ENCODE measurements at regions not wholly inside any gene's neighbourhood (a gene's known extent, or its start where the extent isn't known, plus 50 kb on each side); places are given as distances from the start of the nearest gene placed in this dataset.
"Not testable (repeated sequence)": the region's sequence is repeated elsewhere in the genome, so short reads cannot be mapped to it uniquely, and the experiment has no call there.

DNA sequence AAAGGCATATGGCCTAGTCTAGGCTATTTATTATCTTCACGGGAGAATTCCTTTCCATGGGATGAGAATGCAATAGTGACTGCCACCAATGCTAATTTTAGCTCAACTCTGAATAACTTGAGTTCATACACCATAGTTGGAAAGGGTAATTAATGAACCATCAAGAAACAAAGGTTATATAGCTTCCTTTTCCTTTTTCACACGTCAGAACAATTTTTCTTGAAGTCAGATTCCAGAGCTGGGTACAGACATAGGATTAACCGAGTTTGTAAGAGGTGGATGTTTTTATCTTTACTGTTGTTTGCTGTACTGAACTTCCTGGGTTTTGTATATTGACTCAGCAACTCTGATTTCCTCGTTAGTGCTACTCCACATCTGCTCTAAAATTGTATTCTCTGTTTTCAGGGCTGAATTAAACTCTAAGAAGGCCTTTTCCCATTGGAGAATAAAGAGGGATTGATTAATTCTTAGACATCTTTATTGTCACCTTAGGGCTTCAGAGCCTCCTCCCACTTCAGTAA lies 262.0 kb downstream of the NUF2 start:
- DNase-seq, result no peak

DNA sequence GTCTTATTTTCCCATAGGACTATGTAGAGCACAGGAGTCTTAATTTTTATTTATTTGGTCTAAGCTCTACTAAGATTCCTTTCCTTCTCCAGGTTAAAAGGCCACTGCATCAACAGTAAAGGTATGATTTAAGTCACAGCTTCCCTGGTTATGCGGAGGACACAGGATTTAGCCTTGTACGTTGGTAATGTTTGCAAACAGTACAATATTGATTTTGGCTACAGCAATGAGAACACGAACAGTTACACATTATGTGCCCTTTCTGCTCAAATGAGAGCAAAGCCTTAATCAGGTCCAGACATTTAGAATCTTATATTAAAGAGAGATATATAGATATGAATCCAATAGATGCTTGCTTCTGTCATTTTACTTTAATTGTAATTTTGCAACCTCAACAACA lies 264.0 kb downstream of the NUF2 start:
- DNase-seq, result no peak

GRCh38 chr1:163588796-163589195 lies 267.0 kb downstream of the NUF2 start:
- no peak for DNase-seq

DNA sequence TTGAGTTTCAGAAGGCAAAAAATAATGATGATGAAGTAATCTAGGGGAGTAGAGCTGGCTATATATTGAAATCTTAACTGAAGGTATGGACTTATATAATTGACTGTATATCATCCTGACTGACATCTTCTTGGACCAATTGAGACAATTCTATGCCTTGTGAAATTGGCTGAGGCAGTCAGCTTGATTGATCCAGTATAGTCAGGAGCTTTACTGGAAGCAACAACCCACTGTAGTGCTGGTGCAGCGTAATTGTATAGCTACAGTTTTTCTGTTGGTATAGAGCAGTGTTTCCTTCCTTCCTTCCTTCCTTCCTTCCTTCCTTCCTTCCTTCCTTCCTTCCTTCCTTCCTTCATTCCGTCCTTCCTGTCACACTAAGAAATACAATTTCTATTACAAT lies 268.0 kb downstream of the NUF2 start:
- no peak for DNase-seq

DNA sequence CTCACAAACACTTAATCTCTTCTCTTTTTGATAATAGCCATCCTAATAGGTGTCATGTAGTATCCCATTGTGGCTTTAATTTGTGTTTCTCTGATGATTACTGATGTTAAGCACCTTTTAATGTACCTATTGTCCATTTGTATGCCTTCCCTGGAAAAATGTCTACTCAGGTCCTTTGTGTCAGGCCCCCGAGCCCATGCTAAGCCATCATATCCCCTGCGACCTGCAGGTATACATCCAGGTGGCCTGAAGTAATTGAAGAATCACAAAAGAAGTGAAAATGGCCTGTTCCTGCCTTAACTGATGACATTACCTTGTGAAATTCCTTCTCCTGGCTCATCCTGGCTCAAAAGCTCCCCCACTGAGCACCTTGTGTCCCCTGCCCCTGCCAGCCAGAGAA lies 269.4 kb downstream of the NUF2 start:
- not testable (repeated sequence) for DNase-seq

DNA sequence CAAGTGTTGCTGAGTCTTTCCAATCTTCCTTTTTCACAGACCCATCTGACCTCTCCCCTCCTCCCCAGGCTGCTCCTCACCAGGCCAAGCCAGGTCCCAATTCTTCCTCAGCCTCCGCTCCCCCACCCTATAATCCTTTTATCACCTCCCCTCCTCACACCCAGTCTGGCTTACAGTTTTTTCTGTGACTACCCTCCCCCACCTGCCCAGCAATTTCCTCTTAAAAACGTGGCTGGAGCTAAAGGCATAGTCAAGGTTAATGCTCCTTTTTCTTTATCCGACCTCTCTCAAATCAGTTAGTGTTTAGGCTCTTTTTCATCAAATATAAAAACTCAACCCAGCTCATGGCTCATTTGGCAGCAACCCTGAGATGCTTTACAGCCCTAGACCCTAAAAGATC lies 270.9 kb downstream of the NUF2 start:
- not testable (repeated sequence) for DNase-seq

DNA sequence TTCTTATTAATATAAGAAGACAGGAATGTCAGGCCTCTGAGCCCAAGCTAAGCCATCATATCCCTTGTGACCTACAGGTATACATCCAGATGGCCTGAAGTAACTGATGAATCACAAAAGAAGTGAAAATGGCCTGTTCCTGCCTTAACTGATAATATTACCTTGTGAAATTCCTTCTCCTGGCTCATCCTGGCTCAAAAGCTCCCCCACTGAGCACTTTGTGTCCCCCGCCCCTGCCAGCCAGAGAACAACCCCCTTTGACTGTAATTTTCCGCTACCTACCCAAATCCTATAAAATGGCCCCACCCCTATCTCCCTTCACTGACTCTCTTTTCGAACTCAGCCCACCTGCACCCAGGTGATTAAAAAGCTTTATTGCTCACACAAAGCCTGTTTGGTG lies 274.4 kb downstream of the NUF2 start:
- DNase-seq, result not testable (repeated sequence)

- DNase-seq, result no peak
Measured at GRCh38 chr1:163596541-163597258, 274.9 kb downstream of the NUF2 start.

DNA sequence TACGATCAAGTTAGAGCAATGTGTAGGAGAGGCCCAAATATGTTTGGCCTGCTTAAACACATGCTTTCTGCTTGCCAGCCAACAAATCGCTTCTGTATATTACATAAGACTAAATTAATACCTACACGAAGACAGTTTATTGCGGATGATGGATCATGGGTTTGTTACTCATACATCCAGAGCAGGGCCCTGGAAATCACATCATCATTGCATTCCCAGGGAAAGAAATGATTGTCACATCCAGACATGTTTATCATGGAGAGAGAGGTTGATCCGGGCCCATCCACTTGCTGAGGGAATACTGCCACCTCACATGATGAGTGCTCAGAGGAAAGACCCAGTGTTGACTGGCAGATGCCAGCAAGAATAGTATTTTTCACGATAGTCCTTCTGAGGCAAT lies 282.6 kb downstream of the NUF2 start:
- no peak for DNase-seq

DNA sequence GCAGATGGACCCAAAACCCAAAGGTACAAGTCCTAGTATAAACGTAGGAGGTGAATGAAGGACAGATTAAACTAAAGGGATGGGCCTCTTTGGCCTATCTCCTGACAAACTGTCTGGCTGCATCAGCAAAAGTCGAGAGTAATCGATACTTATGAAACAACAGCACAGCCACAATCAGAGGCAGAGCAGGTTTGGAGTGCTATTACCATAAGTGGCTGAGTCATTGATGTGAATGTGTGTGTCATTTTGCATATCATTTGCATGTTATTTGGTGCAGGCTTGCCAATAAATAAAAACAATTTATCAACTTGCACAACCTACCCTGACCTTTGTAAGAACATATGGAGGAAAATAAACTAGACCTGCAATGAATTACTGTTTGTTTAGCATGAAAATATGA lies 283.1 kb downstream of the NUF2 start:
- no peak for DNase-seq

- DNase-seq, result no peak
Measured at GRCh38 chr1:163608979-163609378, 287.2 kb downstream of the NUF2 start.

- DNase-seq, result no peak
Measured at GRCh38 chr1:163609858-163610257, 288.1 kb downstream of the NUF2 start.

GRCh38 chr1:163610486-163610885 lies 288.7 kb downstream of the NUF2 start:
- DNase-seq, result no peak

DNA sequence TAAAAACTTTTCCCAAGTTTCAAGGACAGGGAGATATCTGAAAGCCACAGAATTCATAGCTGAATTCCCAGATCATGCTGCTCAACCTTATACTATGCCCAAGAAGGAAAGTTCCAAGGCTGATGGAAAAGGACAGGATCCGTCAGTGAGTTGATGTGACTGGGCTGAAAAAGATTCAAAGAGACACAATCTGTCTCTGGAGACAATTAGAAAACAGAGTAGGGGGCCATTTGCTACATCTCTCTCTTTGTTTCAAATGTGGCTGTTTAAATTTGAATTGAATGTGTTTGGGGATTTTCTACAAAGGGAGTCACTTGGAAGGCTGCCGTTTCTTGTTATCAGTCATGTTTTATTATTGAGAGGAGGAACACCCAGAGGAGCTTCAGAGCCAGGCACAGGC lies 292.6 kb downstream of the NUF2 start:
- DNase-seq, result no peak

DNA sequence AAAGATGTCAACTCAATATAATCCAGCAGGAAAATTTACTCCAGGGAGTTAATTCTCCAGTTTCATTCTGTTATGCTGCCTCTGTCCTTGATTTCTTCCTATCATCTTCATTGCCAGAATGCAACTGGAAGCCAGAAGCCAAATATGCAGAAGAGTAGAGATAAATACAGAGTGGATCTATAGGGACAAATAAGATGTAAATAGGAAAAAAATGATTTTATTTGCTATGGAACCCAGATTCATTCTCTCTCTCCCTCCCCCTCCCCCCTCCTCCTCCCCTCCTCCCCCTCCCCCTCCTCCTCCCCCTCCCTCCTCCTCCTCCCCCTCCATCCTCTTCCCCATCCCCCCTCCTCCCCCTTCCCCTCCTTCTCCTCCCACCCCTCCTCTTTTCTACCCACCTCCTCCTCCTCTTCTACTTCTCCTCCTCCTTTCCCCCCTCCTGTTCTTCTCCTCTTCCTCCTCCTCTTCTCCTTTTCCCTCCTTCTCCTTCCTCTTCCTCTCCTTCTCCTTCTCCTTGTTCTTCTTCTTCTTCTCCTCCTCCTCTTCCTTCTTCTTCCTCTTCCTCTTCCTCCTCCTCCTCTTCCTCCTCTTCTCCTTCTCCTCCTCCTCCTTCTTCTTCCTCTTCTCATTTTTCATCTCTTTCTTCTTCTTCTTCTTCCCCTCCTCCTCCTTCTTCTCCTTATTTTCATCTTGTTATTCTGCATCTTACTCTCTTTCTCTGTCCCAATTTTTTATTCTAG lies 306.4 kb downstream of the NUF2 start:
- no peak for DNase-seq

- no peak for DNase-seq
Measured at GRCh38 chr1:163632269-163632668, 310.5 kb downstream of the NUF2 start.

DNA sequence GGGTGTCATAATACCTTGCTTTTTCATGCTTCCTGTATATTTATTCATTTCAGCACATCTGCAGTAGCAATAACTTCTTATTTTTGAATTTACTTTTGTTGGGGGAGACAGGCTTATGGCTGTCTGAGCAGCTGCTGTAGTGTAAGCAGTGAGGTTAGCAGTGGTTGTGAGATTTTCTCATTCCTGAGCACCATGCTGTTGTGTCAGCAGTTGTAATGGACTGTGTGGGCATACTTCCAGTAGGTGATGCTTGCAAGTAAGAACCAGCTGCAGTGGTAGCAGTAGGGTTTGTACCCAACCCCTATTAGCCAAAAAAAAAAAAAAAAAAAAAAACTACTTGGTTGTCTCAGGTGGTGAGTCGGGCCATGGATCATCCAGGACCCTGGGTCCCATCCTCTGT lies 311.6 kb downstream of the NUF2 start:
- no peak for DNase-seq

DNA sequence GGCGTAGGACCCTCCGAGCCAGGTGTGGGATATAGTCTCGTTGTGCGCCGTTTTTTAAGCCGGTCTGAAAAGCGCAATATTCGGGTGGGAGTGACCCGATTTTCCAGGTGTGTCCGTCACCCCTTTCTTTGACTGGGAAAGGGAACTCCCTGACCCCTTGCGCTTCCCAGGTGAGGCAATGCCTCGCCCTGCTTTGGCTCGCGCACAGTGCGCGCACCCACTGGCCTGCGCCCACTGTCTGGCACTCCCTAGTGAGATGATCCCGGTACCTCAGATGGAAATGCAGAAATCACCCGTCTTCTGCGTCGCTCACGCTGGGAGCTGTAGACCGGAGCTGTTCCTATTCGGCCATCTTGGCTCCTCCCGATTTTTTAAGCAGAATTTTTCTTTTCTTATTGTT lies 323.9 kb downstream of the NUF2 start:
- not testable (repeated sequence) for DNase-seq

DNA sequence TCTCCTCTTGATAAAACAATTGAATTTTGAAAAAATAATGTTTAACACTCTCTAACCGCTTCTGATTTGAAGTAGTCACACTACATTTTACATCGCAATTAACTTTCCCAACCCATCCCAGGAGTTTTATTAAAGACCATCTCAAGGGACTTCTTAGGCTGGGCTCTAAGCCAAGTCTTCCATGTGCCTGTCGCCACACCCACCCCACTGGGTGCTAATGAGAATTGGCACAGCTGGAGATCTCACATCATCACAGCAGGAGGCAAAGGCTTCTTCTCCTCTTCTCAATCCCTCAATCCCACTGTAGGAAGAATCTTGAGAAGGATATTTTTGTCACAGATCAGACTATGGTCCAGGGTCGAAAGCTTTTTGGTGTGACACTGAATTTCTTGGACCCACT lies 328.9 kb downstream of the NUF2 start:
- no peak for DNase-seq

GRCh38 chr1:163652441-163652840 lies 330.7 kb downstream of the NUF2 start:
- DNase-seq, result no peak

DNA sequence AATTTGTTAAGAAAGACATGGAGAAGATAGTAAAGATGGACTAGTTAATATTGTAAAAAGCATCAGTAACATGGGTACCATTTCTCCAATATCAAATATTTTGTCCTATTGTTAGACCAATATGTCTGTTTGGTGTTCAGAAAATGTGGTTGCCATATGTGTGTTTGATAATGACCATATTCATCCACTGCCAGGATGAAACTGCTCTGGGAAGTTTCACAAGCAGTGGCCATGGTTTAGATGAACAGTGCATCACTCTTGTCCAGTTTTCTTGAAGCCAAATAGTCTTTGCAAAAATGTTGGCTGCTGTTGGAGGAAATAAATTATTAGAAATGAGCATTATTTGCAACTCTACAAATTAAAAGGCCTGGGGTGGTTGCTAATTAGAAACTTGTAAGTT lies 333.8 kb downstream of the NUF2 start:
- no peak for DNase-seq

DNA sequence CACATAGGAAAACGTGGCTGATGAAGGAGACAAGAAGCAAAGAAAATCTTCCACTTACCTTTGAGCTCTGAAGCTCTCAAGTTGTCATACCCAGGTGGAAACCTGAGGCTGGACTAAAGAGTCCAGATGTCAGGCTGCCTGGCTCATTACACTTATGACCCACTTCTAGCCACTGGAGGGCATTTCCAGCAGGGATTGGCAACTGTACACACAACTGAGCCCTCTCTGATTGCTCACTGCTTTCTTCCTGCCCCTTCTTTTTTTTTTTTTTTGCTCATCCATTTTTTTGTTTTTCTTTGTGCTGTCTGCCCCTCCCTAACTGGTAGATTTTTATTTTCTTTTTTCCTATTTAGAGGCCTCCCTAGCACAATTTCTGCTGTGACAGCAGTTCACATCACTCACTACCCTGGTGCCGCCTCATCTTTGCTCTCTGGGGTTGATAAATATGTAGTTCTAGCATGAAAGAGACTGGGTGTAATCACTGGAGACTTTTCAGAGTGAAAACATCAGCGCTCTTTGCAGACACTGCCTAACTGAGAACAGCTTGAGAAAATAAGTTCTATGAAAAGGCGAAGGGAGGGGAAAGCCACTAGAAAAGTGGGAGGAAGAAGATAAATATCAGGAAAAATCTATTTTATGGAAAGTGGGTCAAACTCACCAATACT lies 334.5 kb downstream of the NUF2 start:
- DNase-seq, result no peak

DNA sequence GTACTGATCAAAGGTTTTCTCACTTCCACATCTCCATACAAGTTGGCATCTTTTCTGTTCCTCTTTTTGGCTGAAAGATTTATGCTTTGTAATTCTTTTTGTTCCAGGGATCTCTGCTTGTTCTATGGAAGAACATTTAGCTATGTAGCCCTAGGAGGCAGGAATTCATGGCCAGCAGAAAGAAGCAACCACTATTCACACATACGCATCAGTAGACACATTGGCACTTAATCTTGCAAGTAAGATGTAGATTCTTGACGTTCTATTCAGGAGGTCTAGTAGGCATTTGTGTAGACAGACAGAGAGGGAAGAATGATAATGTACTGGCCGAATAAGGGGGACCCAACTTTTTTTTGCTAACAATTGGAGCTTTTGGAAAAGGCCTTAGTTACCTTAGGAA lies 336.0 kb downstream of the NUF2 start:
- no peak for DNase-seq

- no peak for DNase-seq
Measured at GRCh38 chr1:163661391-163661790, 339.6 kb downstream of the NUF2 start.
